Gastrocnemius medialis (tissue), 4 donors: ENCODE measurements at regions not wholly inside any gene's neighbourhood (a gene's known extent, or its start where the extent isn't known, plus 50 kb on each side); places are given as distances from the start of the nearest gene placed in this dataset.

Source experiments
- ATAC-seq, 2 donors: fragments of 150-250 bp; one replicate each; pipeline ENCODE4 v1.9.1; 2016
- DNase-seq, 2 donors: peaks; one replicate each; pipeline ENCODE4 v3.0.0-alpha.2; 2019
- H3K27ac ChIP-seq, 4 donors: fragments of 200-600 bp; sonication (generic); 1 replicate in 1 of 4; 2 replicates in 3 of 4; pipeline ENCODE4 v1.5.1; 2016 to 2018; ENCODE audit warnings: mild to moderate bottlenecking in 2 of 4, moderate library complexity in 1 of 4
- H3K27me3 ChIP-seq, 3 donors: fragments of 200-600 bp; sonication (generic) in 2 of 3; 1 replicate in 1 of 3; 2 replicates in 2 of 3; pipeline versions ENCODE4 v1.5.1 to v1.6.0; 2016 to 2019; ENCODE audit warnings: mild to moderate bottlenecking in 1 of 3, moderate library complexity in 1 of 3
- H3K36me3 ChIP-seq, 2 donors: fragments of 200-600 bp; sonication (generic) in 1 of 2; one replicate each; pipeline ENCODE4 v1.5.1; 2017 to 2018
- H3K4me1 ChIP-seq, 2 donors: fragments of 200-600 bp; sonication (generic) in 1 of 2; one replicate each; pipeline ENCODE4 v1.5.1; 2016 to 2017; ENCODE audit warnings: mild to moderate bottlenecking in 2 of 2
- H3K4me3 ChIP-seq, 4 donors: fragments of 200-600 bp; sonication (generic) in 3 of 4; 1 replicate in 1 of 4; 2 replicates in 3 of 4; pipeline ENCODE4 v1.5.1; 2016 to 2019; ENCODE audit warnings: mild to moderate bottlenecking in 2 of 4
- H3K9me3 ChIP-seq, 3 donors: fragments of 200-600 bp; sonication (generic) in 2 of 3; 1 replicate in 1 of 3; 2 replicates in 2 of 3; pipeline ENCODE4 v1.5.1; 2016 to 2019
- POLR2A ChIP-seq, 2 donors: fragments of 450-650 bp; IDR thresholded peaks; one replicate each; pipeline ENCODE4 v1.6.1; 2017; ENCODE audit warnings: antibody characterized with exemption in 2 of 2, mild to moderate bottlenecking in 2 of 2, moderate library complexity in 2 of 2
- in situ Hi-C, 4 donors: fragments of 200-750 bp; cut with MboI; loops; one replicate each; pipeline versions ENCODE4 v1.15.0 to v1.8.0; 2017; ENCODE audit warnings: low sequenced_read_pairs in 4 of 4
- intact Hi-C: fragments of 100-400 bp; cut with DNase I; formaldehyde crosslinking; loops from one replicate; pipeline ENCODE4 v1.15.1; 2023; ENCODE audit warnings: low total_unique reads
- TF ChIP-seq, protein P1 (sequence below), 5 experiments: fragments of 450-650 bp in 3 of 5; fragments of 200-600 bp in 2 of 5; sonication (generic) in 2 of 5; IDR thresholded peaks in 4 of 5; conservative IDR thresholded peaks in 1 of 5; 1 replicate in 4 of 5; 2 replicates in 1 of 5; pipeline ENCODE4 v1.5.1; 2016 to 2019; ENCODE audit warnings: antibody characterized with exemption in 5 of 5, mild to moderate bottlenecking in 3 of 5, moderate library complexity in 3 of 5

GRCh38 chr5:99949361-99949760 is 585.8 kb upstream of the FAM174A start:
- H3K9me3 ChIP-seq = no peaks in the 10 kb centered on the region
- no peak overlapping the region for H3K4me3 ChIP-seq
- H3K27me3 ChIP-seq = no peaks in the 10 kb centered on the region
- no peak for TF ChIP-seq POLR2A (IDR thresholded peaks at IDR 0.05)
- TF ChIP-seq, protein P1, sequence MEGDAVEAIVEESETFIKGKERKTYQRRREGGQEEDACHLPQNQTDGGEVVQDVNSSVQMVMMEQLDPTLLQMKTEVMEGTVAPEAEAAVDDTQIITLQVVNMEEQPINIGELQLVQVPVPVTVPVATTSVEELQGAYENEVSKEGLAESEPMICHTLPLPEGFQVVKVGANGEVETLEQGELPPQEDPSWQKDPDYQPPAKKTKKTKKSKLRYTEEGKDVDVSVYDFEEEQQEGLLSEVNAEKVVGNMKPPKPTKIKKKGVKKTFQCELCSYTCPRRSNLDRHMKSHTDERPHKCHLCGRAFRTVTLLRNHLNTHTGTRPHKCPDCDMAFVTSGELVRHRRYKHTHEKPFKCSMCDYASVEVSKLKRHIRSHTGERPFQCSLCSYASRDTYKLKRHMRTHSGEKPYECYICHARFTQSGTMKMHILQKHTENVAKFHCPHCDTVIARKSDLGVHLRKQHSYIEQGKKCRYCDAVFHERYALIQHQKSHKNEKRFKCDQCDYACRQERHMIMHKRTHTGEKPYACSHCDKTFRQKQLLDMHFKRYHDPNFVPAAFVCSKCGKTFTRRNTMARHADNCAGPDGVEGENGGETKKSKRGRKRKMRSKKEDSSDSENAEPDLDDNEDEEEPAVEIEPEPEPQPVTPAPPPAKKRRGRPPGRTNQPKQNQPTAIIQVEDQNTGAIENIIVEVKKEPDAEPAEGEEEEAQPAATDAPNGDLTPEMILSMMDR (IDR thresholded peaks at IDR 0.05 in 4 of 5, conservative IDR thresholded peaks at IDR 0.05 in 1 of 5) = no peak
- H3K27ac ChIP-seq = no peak overlapping the region
- intact Hi-C loops (no loop called here), in situ Hi-C loops (no loop called here)
- ATAC-seq = no peak
- H3K4me1 ChIP-seq = no peaks in the 10 kb centered on the region
- DNase-seq = no peak
- no peaks in the 10 kb centered on the region for H3K36me3 ChIP-seq

DNA sequence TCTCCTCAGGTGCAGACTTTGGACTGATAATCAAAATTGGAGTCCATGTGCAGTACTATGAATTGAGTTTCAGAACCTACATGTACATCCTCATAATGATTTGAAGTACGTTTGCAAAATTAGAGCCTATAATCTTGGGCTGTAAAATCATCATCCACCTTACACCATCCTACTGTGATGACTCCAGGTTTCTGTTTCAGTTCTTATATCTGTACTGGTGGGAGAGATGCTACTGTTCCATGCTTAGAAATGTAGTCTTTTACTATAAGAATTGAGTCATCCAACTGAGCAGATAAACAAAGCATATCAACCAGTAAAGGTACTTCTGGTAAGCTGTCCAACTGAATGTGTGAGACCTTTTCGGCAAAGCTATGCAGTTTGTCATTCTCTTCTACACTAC is 586.3 kb upstream of the FAM174A start:
- intact Hi-C loops = no loop called here

DNA sequence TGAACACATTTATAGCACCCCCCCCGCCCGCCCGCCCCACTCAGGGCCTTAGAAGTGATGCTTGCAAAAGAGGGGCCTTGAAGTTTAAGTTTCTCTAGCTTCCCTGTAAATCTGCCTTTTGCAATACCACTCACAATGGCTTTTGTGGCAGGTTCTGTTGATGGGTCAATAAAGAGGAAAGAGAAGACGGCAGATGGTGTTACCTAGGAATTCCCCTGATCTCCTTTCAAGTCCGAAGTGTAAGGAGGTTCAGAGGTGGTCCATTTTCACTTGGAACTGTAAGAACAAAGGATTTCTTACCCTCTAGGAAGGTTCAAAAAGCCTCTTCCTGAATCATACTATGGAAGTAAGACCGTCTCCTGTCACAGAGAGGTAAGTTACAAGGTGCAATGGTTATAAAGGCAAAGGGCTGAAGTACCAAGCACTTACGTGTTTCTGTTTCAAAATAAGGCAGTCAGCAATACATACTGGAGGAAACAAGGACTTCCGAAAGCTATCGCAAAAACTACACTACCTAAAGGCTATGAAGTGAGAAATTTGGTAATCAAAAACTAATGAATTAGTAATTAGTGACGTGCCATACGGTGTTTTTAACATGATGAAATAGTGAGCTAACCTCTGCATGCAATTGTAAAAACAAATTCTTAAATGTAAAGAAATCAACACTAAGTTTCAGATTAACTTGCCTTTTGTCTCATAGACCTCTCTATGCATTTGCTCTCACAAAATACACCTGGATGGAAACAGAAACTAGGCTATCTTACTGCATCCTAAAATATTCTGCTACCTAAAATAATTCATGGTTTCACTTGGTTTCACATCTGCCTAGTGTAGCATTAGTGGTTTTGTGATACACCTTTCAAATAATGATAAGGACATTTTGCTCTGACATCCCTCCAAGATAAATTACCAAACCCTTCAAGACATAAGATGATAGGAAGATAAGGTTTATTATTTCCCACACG is 589.4 kb upstream of the FAM174A start:
- Histone ChIP-seq H3K4me1 (no peaks in the 10 kb centered on the region), H3K9me3 (no peaks in the 10 kb centered on the region), H3K36me3 (no peaks in the 10 kb centered on the region), H3K27ac (no peak overlapping the region), H3K4me3 (no peak overlapping the region), H3K27me3 (no peaks in the 10 kb centered on the region)
- TF ChIP-seq, protein P1 (IDR thresholded peaks at IDR 0.05 in 4 of 5, conservative IDR thresholded peaks at IDR 0.05 in 1 of 5) = no peak
- TF ChIP-seq POLR2A (IDR thresholded peaks at IDR 0.05) = no peak
- in situ Hi-C loops = no loop called here
- intact Hi-C loops = no loop called here
- DNase-seq (no peak), ATAC-seq (no peak)

More for the DNA sequence above, 586.3 kb upstream of the FAM174A start:
- no peak for TF ChIP-seq POLR2A (IDR thresholded peaks at IDR 0.05)
- TF ChIP-seq, protein P1 (IDR thresholded peaks at IDR 0.05 in 4 of 5, conservative IDR thresholded peaks at IDR 0.05 in 1 of 5) = no peak
- H3K4me1 ChIP-seq = no peaks in the 10 kb centered on the region
- no peak overlapping the region for H3K4me3 ChIP-seq
- H3K27me3 ChIP-seq = no peaks in the 10 kb centered on the region
- ATAC-seq (no peak), DNase-seq (no peak)
- no peaks in the 10 kb centered on the region for H3K9me3 ChIP-seq
- no peak overlapping the region for H3K27ac ChIP-seq
- no peaks in the 10 kb centered on the region for H3K36me3 ChIP-seq
- in situ Hi-C loops = no loop called here

GRCh38 chr5:99940540-99940939 is 594.6 kb upstream of the FAM174A start:
- H3K27ac ChIP-seq = no peak overlapping the region
- in situ Hi-C loops = no loop called here
- no peaks in the 10 kb centered on the region for H3K36me3 ChIP-seq

More at GRCh38 chr5:99940540-99940939, 594.6 kb upstream of the FAM174A start:
- TF ChIP-seq POLR2A (IDR thresholded peaks at IDR 0.05) = no peak
- TF ChIP-seq, protein P1 (IDR thresholded peaks at IDR 0.05 in 4 of 5, conservative IDR thresholded peaks at IDR 0.05 in 1 of 5) = no peak
- Histone ChIP-seq H3K27me3 (no peaks in the 10 kb centered on the region), H3K4me1 (no peaks in the 10 kb centered on the region), H3K4me3 (no peak overlapping the region), H3K9me3 (no peaks in the 10 kb centered on the region)
- ATAC-seq (no peak), DNase-seq (no peak)
- intact Hi-C loops = no loop called here
